ENCODE measurements at regions not wholly inside any gene's neighbourhood (a gene's known extent, or its start where the extent isn't known, plus 50 kb on each side); places are given as distances from the start of the nearest gene placed in this dataset.

GRCh38 chrX:4588893-4589292 lies 875.4 kb upstream of the PRKX start:
- DNase-seq (ENCODE audit: extremely low read depth, insufficient read length) = no peak
- no peaks in the 10 kb centered on the region for H3K36me3 ChIP-seq (ENCODE audit: control insufficient read depth, insufficient read depth, low read length)
- H3K4me3 ChIP-seq (replicated peaks; ENCODE audit: low read depth, low read length) = no peak overlapping the region
- no peaks in the 10 kb centered on the region for H3K27me3 ChIP-seq (replicated peaks; ENCODE audit: control insufficient read depth, insufficient read depth, low read length)
- no peak for TF ChIP-seq CTCF (IDR thresholded peaks at IDR 0.05; ENCODE audit: insufficient read depth, low read length, poor library complexity, severe bottlenecking)

GRCh38 chrX:4588466-4588865 lies 875.0 kb upstream of the PRKX start:
- Histone ChIP-seq H3K36me3 (ENCODE audit: control insufficient read depth, insufficient read depth, low read length) (no peaks in the 10 kb centered on the region), H3K4me3 (replicated peaks; ENCODE audit: low read depth, low read length) (no peak overlapping the region), H3K27me3 (replicated peaks; ENCODE audit: control insufficient read depth, insufficient read depth, low read length) (no peaks in the 10 kb centered on the region)
- TF ChIP-seq CTCF (IDR thresholded peaks at IDR 0.05; ENCODE audit: insufficient read depth, low read length, poor library complexity, severe bottlenecking) = no peak
- no peak for DNase-seq (ENCODE audit: extremely low read depth, insufficient read length)

- Histone ChIP-seq H3K4me3 (replicated peaks; ENCODE audit: low read depth, low read length) (no peak overlapping the region), H3K27me3 (replicated peaks; ENCODE audit: control insufficient read depth, insufficient read depth, low read length) (no peaks in the 10 kb centered on the region), H3K36me3 (ENCODE audit: control insufficient read depth, insufficient read depth, low read length) (no peaks in the 10 kb centered on the region)
- TF ChIP-seq CTCF (IDR thresholded peaks at IDR 0.05; ENCODE audit: insufficient read depth, low read length, poor library complexity, severe bottlenecking) = no peak
- no peak for DNase-seq (ENCODE audit: extremely low read depth, insufficient read length)
Observed at GRCh38 chrX:4588056-4588455, 874.6 kb upstream of the PRKX start.

GRCh38 chrX:4579999-4580398 lies 866.5 kb upstream of the PRKX start:
- no peak for DNase-seq (ENCODE audit: extremely low read depth, insufficient read length)
- no peak overlapping the region for H3K4me3 ChIP-seq (replicated peaks; ENCODE audit: low read depth, low read length)
- no peaks in the 10 kb centered on the region for H3K27me3 ChIP-seq (replicated peaks; ENCODE audit: control insufficient read depth, insufficient read depth, low read length)
- TF ChIP-seq CTCF (IDR thresholded peaks at IDR 0.05; ENCODE audit: insufficient read depth, low read length, poor library complexity, severe bottlenecking) = no peak
- H3K36me3 ChIP-seq (ENCODE audit: control insufficient read depth, insufficient read depth, low read length) = no peaks in the 10 kb centered on the region

- DNase-seq (ENCODE audit: extremely low read depth, insufficient read length) = no peak
- H3K4me3 ChIP-seq (replicated peaks; ENCODE audit: low read depth, low read length) = no peak overlapping the region
- H3K36me3 ChIP-seq (ENCODE audit: control insufficient read depth, insufficient read depth, low read length) = no peaks in the 10 kb centered on the region
- TF ChIP-seq CTCF (IDR thresholded peaks at IDR 0.05; ENCODE audit: insufficient read depth, low read length, poor library complexity, severe bottlenecking) = no peak
- H3K27me3 ChIP-seq (replicated peaks; ENCODE audit: control insufficient read depth, insufficient read depth, low read length) = no peaks in the 10 kb centered on the region
Observed at GRCh38 chrX:4579480-4579879, 866.0 kb upstream of the PRKX start.

GRCh38 chrX:4572691-4573090 lies 859.2 kb upstream of the PRKX start:
- no peaks in the 10 kb centered on the region for H3K36me3 ChIP-seq (ENCODE audit: control insufficient read depth, insufficient read depth, low read length)
- no peak for TF ChIP-seq CTCF (IDR thresholded peaks at IDR 0.05; ENCODE audit: insufficient read depth, low read length, poor library complexity, severe bottlenecking)
- H3K4me3 ChIP-seq (replicated peaks; ENCODE audit: low read depth, low read length) = no peak overlapping the region
- no peak for DNase-seq (ENCODE audit: extremely low read depth, insufficient read length)
- H3K27me3 ChIP-seq (replicated peaks; ENCODE audit: control insufficient read depth, insufficient read depth, low read length) = no peaks in the 10 kb centered on the region

All from GM06990 (cell line).